IPS-20b (cell line): ENCODE measurements at regions not wholly inside any gene's neighbourhood (a gene's known extent, or its start where the extent isn't known, plus 50 kb on each side); places are given as distances from the start of the nearest gene placed in this dataset.
"Not testable (repeated sequence)": the region's sequence is repeated elsewhere in the genome, so short reads cannot be mapped to it uniquely, and the experiment has no call there.

Experiments
- H3K27ac ChIP-seq: one replicate; pipeline ENCODE4 v1.5.1; 2013; ENCODE audit warnings: low read length
- H3K27me3 ChIP-seq: 2 replicates; pipeline ENCODE4 v1.6.1; 2013; ENCODE audit warnings: mild to moderate bottlenecking, low read length, inconsistent platforms; ENCODE audit not compliant: insufficient read depth
- H3K36me3 ChIP-seq: 2 replicates; pipeline ENCODE4 v1.6.1; 2013; ENCODE audit warnings: low read depth, mild to moderate bottlenecking, inconsistent platforms, low read length, moderate library complexity; ENCODE audit not compliant: insufficient read depth
- H3K4me1 ChIP-seq: 2 replicates; pipeline ENCODE4 v1.6.1; 2013; ENCODE audit warnings: mild to moderate bottlenecking, control low read depth, inconsistent platforms, low read length, moderate library complexity; ENCODE audit not compliant: insufficient read depth
- H3K4me3 ChIP-seq: 2 replicates; pipeline ENCODE4 v1.5.1; 2013; ENCODE audit warnings: mild to moderate bottlenecking, low read length, inconsistent platforms
- H3K9ac ChIP-seq: 2 replicates; pipeline ENCODE4 v1.6.1; 2013; ENCODE audit warnings: low read depth, mild to moderate bottlenecking, inconsistent platforms, low read length, moderate library complexity
- H3K9me3 ChIP-seq: 2 replicates; pipeline ENCODE4 v1.6.1; 2013; ENCODE audit warnings: mild to moderate bottlenecking, low read depth, low read length, inconsistent platforms; ENCODE audit not compliant: insufficient read depth

DNA sequence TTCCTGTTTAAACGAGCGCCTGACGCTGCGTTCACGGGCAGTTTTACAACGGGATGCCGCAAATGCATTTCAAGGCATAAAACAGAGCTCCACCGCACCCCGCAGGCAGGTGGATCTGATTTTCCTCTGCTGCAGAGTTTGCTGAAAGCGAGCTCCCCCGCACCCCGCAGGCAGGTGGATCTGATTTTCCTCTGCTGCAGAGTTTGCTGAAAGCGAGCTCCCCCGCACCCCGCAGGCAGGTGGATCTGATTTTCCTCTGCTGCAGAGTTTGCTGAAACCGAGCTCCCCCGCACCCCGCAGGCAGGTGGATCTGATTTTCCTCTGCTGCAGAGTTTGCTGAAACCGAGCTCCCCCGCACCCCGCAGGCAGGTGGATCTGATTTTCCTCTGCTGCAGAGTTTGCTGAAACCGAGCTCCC, 120.6 kb upstream of the LPCAT1 start:
- H3K27me3 ChIP-seq, result peaks cover 49% of the 10 kb centered on the region
- H3K36me3 ChIP-seq, H3K9ac ChIP-seq, H3K9me3 ChIP-seq, H3K27ac ChIP-seq: not testable (repeated sequence)
- H3K4me1 ChIP-seq, result peaks cover 13% of the 10 kb centered on the region
- peak overlapping the region; percentile 23; the same call in 1 of the 2 replicates for H3K4me3 ChIP-seq

DNA sequence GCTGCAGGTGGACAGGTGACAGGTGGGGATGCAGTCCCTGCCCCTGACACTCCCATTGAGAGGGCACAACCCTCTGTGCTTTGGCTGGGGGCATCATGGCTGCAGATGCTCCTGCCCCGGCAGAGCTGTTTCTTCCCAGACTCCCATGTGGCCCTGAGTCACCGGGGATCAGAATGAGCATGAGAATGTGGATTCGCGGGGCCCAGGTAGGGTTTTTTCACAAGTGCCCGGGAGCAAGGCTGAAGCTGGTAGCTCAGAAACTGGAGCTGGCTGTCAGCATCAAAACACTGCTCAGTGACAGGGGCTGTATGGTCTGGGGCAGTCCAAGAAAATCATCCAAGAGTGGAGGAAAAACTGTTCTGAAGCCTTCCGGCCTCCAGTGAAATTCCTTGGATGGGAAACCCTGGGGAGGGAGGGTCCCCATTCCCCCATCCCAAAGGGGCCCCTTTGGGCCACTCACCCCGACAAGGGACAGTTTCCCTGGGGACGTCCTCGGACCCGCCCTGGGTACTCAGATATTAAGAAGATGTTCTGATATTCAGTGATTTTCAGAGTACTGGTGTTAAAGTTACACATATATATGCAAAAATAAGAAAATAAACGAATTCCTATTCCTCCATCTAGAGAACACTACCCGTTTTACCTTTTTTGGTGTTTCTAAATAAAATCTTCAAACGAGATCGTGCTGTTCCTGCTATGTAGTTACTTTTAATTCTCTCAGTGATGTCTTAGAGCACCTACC, 120.1 kb upstream of the LPCAT1 start:
- Histone ChIP-seq H3K9me3 (no peaks in the 10 kb centered on the region), H3K36me3 (no peaks in the 10 kb centered on the region), H3K4me1 (peaks cover 13% of the 10 kb centered on the region), H3K27me3 (peaks cover 44% of the 10 kb centered on the region), H3K27ac (no peak overlapping the region), H3K4me3 (peak overlapping the region; percentile 23; the same call in 1 of the 2 replicates), H3K9ac (no peak overlapping the region)

DNA sequence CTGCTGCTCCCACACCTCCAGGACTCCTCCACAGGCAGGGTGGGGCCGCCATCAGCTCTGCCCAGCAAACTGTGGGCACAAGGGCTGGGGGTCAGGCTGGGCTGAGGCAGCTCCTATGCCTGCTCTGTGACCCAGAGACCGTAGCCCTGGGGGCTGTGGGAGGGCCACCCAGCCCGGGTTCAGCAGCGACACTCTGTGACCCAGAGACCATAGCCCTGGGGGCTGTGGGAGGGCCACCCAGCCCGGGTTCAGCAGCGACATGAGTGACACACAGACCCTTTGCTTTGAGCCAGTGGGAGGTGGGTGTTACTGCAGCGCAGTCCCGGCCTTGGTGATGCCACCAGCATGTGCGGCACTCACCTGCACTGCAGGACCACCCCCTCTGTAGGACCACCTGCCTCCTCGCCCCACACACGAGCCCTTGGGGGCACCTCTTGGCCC, 118.9 kb upstream of the LPCAT1 start:
- H3K36me3 ChIP-seq, result no peaks in the 10 kb centered on the region
- H3K27ac ChIP-seq, result no peak overlapping the region
- H3K9me3 ChIP-seq, result no peaks in the 10 kb centered on the region
- H3K4me1 ChIP-seq, result peaks cover 13% of the 10 kb centered on the region
- H3K27me3 ChIP-seq, result peaks cover 38% of the 10 kb centered on the region
- no peak overlapping the region for H3K9ac ChIP-seq
- H3K4me3 ChIP-seq, result no peak overlapping the region

DNA sequence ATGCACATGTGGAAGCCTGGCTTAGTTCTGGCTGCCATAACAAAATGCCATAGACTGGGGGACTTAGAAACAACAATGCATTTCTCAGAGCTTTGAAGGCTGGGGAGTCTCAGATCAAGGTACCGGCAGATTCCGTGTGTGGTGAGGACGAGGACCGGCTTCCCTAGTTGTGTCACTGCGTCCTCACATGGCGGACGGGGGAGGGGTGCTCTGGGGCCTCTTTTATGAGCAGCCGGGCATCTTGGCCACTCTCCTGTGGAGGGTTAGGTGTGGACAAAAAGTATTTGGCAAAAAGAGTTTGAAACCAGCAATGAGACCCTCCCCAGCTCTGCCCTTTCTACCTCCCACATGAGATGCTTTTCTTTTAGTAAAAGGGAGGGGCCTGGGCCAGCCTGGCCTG, 118.5 kb upstream of the LPCAT1 start:
- Histone ChIP-seq H3K9ac (no peak overlapping the region), H3K27ac (no peak overlapping the region), H3K9me3 (no peaks in the 10 kb centered on the region), H3K36me3 (no peaks in the 10 kb centered on the region), H3K4me3 (no peak overlapping the region), H3K4me1 (peaks cover 13% of the 10 kb centered on the region), H3K27me3 (peaks cover 38% of the 10 kb centered on the region)

DNA sequence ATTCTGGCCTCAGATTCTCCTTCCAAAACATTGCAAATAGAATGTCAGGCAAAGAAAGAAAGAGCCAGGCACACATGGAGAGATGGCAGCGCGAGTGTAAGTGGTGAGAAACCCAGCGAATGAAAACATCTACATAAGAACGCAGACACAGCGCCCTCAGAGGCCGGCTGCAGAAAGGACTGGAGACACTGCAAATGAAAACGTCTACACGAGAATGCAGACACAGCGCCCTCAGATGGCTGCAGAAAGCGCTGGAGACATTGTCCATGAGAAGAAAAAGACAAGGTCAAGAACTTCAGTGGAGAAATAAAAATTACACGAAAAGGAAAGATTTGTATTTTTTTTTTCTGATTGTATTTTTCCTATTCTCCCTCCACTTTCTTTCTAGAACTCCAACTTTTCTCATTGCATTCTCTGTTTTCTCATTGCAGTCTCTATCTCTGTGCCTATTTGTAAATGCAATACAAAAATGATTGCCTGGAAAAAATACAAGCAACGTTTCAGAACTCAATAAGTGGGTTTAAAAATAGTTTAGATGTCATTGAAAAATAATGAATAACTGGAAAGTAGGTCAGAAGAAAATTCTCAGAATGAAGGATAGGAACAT, 117.9 kb upstream of the LPCAT1 start:
- Histone ChIP-seq H3K9ac (no peak overlapping the region), H3K9me3 (no peaks in the 10 kb centered on the region), H3K36me3 (no peaks in the 10 kb centered on the region), H3K27ac (no peak overlapping the region), H3K27me3 (peaks cover 38% of the 10 kb centered on the region), H3K4me1 (peaks cover 13% of the 10 kb centered on the region), H3K4me3 (peak overlapping the region; percentile 35; the same call in 1 of the 2 replicates)

DNA sequence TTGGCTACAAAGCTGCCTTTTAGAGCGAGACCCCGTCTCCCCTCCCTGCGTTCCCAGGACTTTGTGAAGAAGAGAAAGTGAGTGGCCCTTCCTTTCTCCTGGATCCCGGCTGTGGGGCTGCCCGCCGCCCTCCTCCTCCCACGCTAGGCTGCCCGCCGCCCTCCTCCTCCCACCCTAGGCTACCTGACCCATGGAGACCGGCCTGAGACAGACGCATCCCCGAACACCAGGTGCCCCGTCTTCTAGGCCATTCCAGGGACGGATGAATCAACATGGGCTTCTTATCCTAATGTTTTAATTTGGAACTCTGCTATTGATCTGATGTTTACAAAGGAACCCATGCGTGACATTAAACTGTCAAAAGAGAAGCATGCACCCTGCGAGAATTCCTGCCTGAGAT, 117.3 kb upstream of the LPCAT1 start:
- no peaks in the 10 kb centered on the region for H3K36me3 ChIP-seq
- H3K4me1 ChIP-seq, result peaks cover 13% of the 10 kb centered on the region
- peaks cover 38% of the 10 kb centered on the region for H3K27me3 ChIP-seq
- no peak overlapping the region for H3K27ac ChIP-seq
- no peaks in the 10 kb centered on the region for H3K9me3 ChIP-seq
- H3K4me3 ChIP-seq, result peak overlapping the region; percentile 35; the same call in 1 of the 2 replicates
- H3K9ac ChIP-seq, result no peak overlapping the region

DNA sequence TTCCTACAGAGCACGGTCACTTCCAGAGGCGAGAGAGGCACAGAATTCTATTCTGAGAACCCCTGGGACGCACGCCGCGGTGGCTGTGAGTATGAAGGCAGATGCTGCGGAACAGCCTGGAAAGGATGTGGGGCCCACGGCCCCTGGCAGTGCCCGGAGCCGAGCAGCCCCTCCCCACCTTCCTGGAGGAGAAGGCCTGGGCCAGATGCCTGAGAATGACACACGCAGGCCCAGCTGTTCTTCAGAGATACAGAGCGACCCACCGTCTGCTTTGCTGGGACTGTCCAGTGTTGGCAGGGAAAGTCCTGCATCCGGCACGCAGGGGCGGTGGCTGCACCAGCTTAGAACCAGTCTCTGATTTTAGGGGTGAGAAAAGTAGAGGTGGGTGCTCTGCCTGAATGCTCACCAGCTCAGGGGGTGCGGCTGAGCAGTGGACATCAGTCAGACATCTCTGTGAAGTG, 116.7 kb upstream of the LPCAT1 start:
- Histone ChIP-seq H3K27me3 (peaks cover 36% of the 10 kb centered on the region), H3K9me3 (no peaks in the 10 kb centered on the region), H3K36me3 (no peaks in the 10 kb centered on the region), H3K4me3 (no peak overlapping the region), H3K27ac (no peak overlapping the region), H3K4me1 (peaks cover 13% of the 10 kb centered on the region), H3K9ac (no peak overlapping the region)

DNA sequence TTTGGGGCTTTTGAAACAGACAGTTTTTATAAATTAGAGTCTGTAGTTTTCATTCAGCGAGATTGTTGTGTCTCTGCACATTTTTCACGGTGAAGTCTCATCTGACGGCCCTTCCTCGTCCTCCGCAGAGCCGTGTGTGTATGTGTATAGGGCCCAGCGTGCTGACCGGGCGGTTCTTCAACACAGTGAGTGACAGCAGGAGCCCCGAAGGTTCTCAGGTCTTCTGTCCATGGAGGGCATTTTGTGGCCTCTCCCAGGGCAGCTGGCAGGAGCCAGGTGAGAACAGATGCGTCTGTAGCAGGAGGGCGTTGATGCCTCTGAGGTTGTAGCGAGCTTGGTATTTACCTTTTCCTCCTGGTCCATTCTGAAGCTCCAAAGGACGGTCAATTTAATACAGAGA, 116.0 kb upstream of the LPCAT1 start:
- Histone ChIP-seq H3K27me3 (peaks cover 29% of the 10 kb centered on the region), H3K36me3 (no peaks in the 10 kb centered on the region), H3K4me1 (peaks cover 13% of the 10 kb centered on the region), H3K9ac (no peak overlapping the region), H3K4me3 (no peak overlapping the region), H3K9me3 (no peaks in the 10 kb centered on the region), H3K27ac (no peak overlapping the region)

DNA sequence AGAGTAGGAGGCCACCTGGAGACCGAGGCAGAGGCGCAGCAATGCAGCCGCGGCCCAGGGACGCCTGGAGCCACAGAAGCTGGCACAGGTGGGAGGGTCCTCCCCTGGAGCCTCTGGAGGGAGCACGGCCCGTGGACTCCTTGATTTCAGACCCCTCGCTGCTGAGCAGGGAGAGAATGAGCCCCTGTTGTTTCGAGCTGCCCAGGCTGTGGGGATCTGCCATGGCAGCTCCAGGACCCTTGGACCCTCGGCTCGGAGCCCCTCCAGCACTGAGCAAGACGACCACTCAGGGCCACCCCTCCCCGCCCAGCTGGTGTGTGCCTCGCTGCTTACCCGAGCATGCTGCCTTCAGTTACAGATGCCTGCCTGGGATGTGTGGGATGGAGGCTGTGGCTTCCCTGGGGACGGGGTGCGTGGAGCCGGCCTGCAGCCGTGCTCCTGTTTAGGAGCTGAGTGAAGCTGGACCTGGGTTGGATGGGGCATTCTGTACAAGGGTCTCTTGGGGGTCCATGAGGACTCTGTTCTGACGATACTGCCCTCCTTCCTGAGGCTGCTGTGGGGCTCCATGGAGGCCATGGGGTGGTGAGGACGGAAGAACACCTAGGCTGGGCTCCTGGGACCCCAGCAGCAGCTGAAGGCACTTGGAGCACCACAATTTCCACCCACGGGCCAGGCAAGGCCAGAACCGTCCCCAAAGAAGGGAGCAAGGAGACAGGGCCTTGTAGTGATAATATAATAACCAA, 115.1 kb upstream of the LPCAT1 start:
- H3K4me3 ChIP-seq, result no peak overlapping the region
- H3K9me3 ChIP-seq, result no peaks in the 10 kb centered on the region
- no peaks in the 10 kb centered on the region for H3K36me3 ChIP-seq
- H3K27me3 ChIP-seq, result peaks cover 21% of the 10 kb centered on the region
- peaks cover 9% of the 10 kb centered on the region for H3K4me1 ChIP-seq
- H3K27ac ChIP-seq, result no peak overlapping the region
- no peak overlapping the region for H3K9ac ChIP-seq

DNA sequence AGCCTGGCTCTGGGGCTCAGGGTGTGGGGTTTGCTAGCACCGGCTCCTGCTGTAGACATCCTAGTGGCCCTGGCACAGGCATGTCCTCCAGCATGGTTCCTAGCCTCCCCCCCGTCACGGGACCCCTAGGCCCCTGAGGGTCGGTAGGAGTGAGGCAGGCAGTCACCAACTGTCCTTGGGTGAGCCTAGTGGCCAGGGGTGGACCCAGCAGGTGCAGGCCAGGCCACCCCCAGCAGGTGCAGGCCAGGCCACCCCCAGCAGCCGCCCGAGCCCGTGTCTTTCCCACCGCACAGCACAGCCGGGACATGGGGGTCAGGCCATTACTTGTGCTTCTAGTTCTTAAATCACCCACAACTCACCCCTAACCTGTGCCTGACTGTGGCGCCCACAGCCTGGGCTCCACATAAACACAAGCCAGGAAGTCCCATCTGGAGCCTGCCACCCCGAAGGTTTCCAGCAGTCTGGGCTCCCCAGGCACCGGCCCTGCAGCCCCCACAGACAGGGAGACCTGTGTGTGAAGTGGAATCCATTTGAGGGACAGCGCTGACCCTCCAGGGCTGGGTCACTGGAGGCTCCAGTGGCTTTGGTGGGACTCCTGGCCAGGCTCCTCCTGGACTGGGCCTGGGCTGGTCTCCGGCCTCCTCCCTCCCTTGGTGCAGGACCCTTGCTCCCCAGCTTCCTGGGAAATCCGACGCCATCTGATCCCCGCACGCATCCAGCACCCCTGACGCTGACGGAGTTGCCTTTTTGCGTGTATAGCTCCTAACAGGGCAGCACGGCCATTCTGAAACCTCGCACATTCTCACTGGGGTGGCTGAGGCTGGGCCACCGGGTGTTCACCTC, 114.1 kb upstream of the LPCAT1 start:
- H3K4me1 ChIP-seq, result peaks cover 3% of the 10 kb centered on the region; the same call in 1 of the 2 replicates
- no peak overlapping the region for H3K27ac ChIP-seq
- H3K9ac ChIP-seq, result no peak overlapping the region
- H3K27me3 ChIP-seq, result peaks cover 11% of the 10 kb centered on the region; the same call in 1 of the 2 replicates
- no peaks in the 10 kb centered on the region for H3K36me3 ChIP-seq
- H3K4me3 ChIP-seq, result no peak overlapping the region
- no peaks in the 10 kb centered on the region for H3K9me3 ChIP-seq
